ENCODE measurements at regions not wholly inside any gene's neighbourhood (a gene's known extent, or its start where the extent isn't known, plus 50 kb on each side); places are given as distances from the start of the nearest gene placed in this dataset.

GRCh38 chr1:95321531-95321930 lies 87.5 kb downstream of the RWDD3 start:
- DNase-seq (ENCODE audit: extremely low spot score): no peak
- peaks cover 0 to 24% (median 4%) of the 10 kb centered on the region in 4 donors for H3K4me1 ChIP-seq
- H3K36me3 ChIP-seq: no peaks in the 10 kb centered on the region
- no peaks in the 10 kb centered on the region for H3K27me3 ChIP-seq
- peak overlapping the region in 2 of 4 donors; percentile 2 to 15 for H3K4me3 ChIP-seq
- H3K9me3 ChIP-seq: no peaks in the 10 kb centered on the region
- 23% methylated on average over 3 of the region's 3 CpGs for whole genome bisulfite sequencing
- no peak for TF ChIP-seq CTCF (IDR thresholded peaks at IDR 0.05)
- no peak for TF ChIP-seq POLR2A (IDR thresholded peaks at IDR 0.05; ENCODE audit: low read depth)
- TF ChIP-seq POLR2AphosphoS5 (IDR thresholded peaks at IDR 0.05): no peak
- TF ChIP-seq EP300 (IDR thresholded peaks at IDR 0.05): no peak
- H3K27ac ChIP-seq (replicated peaks in 1 of 4): no peak overlapping the region
- intact Hi-C loops (cut with DNase I): no loop called here

- no peak for TF ChIP-seq EP300 (IDR thresholded peaks at IDR 0.05)
- TF ChIP-seq POLR2AphosphoS5 (IDR thresholded peaks at IDR 0.05): no peak
- TF ChIP-seq CTCF (IDR thresholded peaks at IDR 0.05): no peak
- no peaks in the 10 kb centered on the region for H3K9me3 ChIP-seq
- H3K36me3 ChIP-seq: no peaks in the 10 kb centered on the region
- intact Hi-C loops (cut with DNase I): no loop called here
- no peak for DNase-seq (ENCODE audit: extremely low spot score)
- no peaks in the 10 kb centered on the region for H3K27me3 ChIP-seq
- H3K4me1 ChIP-seq: peaks cover 0 to 24% (median 4%) of the 10 kb centered on the region in 4 donors
- H3K27ac ChIP-seq (replicated peaks in 1 of 4): no peak overlapping the region
- no peak overlapping the region for H3K4me3 ChIP-seq
- 36% methylated on average over 1 of the region's 1 CpG for WGBS
These were observed 89.1 kb downstream of the RWDD3 start for GRCh38 chr1:95323123-95323522.

- Histone ChIP-seq H3K4me3 (no peak overlapping the region), H3K36me3 (no peaks in the 10 kb centered on the region), H3K27me3 (no peaks in the 10 kb centered on the region), H3K27ac (replicated peaks in 1 of 4) (no peak overlapping the region), H3K4me1 (peaks cover 0 to 24% (median 4%) of the 10 kb centered on the region in 4 donors), H3K9me3 (no peaks in the 10 kb centered on the region)
- TF ChIP-seq POLR2A (IDR thresholded peaks at IDR 0.05; ENCODE audit: low read depth) (no peak), EP300 (IDR thresholded peaks at IDR 0.05) (no peak), CTCF (IDR thresholded peaks at IDR 0.05) (no peak), POLR2AphosphoS5 (IDR thresholded peaks at IDR 0.05) (no peak)
- DNase-seq (ENCODE audit: extremely low spot score): no peak
- intact Hi-C loops (cut with DNase I): no loop called here
- WGBS: 90% methylated on average over 4 of the region's 4 CpGs
These were observed 91.3 kb downstream of the RWDD3 start for GRCh38 chr1:95325349-95325748.

GRCh38 chr1:95326023-95326422 lies 92.0 kb downstream of the RWDD3 start:
- H3K9me3 ChIP-seq: no peaks in the 10 kb centered on the region
- TF ChIP-seq POLR2A (IDR thresholded peaks at IDR 0.05; ENCODE audit: low read depth): no peak
- TF ChIP-seq EP300 (IDR thresholded peaks at IDR 0.05): no peak
- no peak for TF ChIP-seq POLR2AphosphoS5 (IDR thresholded peaks at IDR 0.05)
- no peak for TF ChIP-seq CTCF (IDR thresholded peaks at IDR 0.05)
- H3K4me3 ChIP-seq: no peak overlapping the region
- H3K36me3 ChIP-seq: no peaks in the 10 kb centered on the region
- intact Hi-C loops (cut with DNase I): no loop called here
- DNase-seq (ENCODE audit: extremely low spot score): no peak
- H3K27me3 ChIP-seq: no peaks in the 10 kb centered on the region
- peaks cover 0 to 24% (median 4%) of the 10 kb centered on the region in 4 donors for H3K4me1 ChIP-seq
- H3K27ac ChIP-seq (replicated peaks in 1 of 4): no peak overlapping the region
- WGBS: 60% methylated on average over 4 of the region's 4 CpGs

GRCh38 chr1:95332754-95333153 lies 98.7 kb downstream of the RWDD3 start:
- DNase-seq (ENCODE audit: extremely low spot score): no peak
- Histone ChIP-seq H3K36me3 (no peaks in the 10 kb centered on the region), H3K4me3 (no peak overlapping the region), H3K9me3 (no peaks in the 10 kb centered on the region), H3K27me3 (no peaks in the 10 kb centered on the region), H3K4me1 (peaks cover 0 to 6% (median 2%) of the 10 kb centered on the region in 4 donors), H3K27ac (replicated peaks in 1 of 4) (no peak overlapping the region)
- intact Hi-C loops (cut with DNase I): no loop called here
- TF ChIP-seq EP300 (IDR thresholded peaks at IDR 0.05) (no peak), POLR2AphosphoS5 (IDR thresholded peaks at IDR 0.05) (no peak), CTCF (IDR thresholded peaks at IDR 0.05) (no peak), POLR2A (IDR thresholded peaks at IDR 0.05; ENCODE audit: low read depth) (no peak)
- WGBS: 82% methylated on average over 1 of the region's 1 CpG
